Endothelial cell of umbilical vein (primary cell): ENCODE measurements at regions not wholly inside any gene's neighbourhood (a gene's known extent, or its start where the extent isn't known, plus 50 kb on each side); places are given as distances from the start of the nearest gene placed in this dataset.

ENCODE experiments used
- BruUV-seq: library from RNA; stranded (reverse); fragments of 400-500 nt; replicated peaks from 2 replicates; lab custom pipeline; 2021; lab: Mats Ljungman, UMichigan
- CTCF ChIA-PET: fragments of 300-600, 350-600 bp; sonication (Branson Sonifier 250); formaldehyde crosslinking; loops from one replicate; lab custom pipeline; 2021; ENCODE audit warnings: antibody characterized with exemption, inconsistent platforms; lab: Charles Lee
- POLR2A ChIA-PET: fragments of 300-600, 350-600 bp; sonication (Branson Sonifier 250); formaldehyde crosslinking; loops from one replicate; lab custom pipeline; 2021; ENCODE audit warnings: antibody characterized with exemption, inconsistent platforms; lab: Charles Lee
- DNase-seq: peaks from one replicate; pipeline ENCODE4 v3.0.0-alpha.2; 2011; ENCODE audit warnings: low read depth, low spot score
- FAIRE-seq: peaks from 2 replicates; lab custom pipeline; 2011; peaks lifted over from hg19 to GRCh38; lab: Jason Lieb, UNC
- H2AFZ ChIP-seq: 2 replicates; pipeline ENCODE4 v1.6.0; 2012; ENCODE audit warnings: low read depth, low read length, control low read depth, inconsistent platforms
- H3K27ac ChIP-seq: 2 replicates; pipeline ENCODE4 v1.5.1; 2011; ENCODE audit warnings: low read depth, mild to moderate bottlenecking, control low read depth, low read length, moderate library complexity; ENCODE audit not compliant: insufficient read depth
- H3K27me3 ChIP-seq, 2 experiments: 2 replicates each; pipeline versions ENCODE4 v1.6.0 to v1.6.1; 2011; ENCODE audit warnings: low read length in 2 of 2, mixed read lengths in 1 of 2; ENCODE audit not compliant: control insufficient read depth in 2 of 2, insufficient read depth in 2 of 2
- H3K36me3 ChIP-seq, 2 experiments: 2 replicates in 1 of 2; 3 replicates in 1 of 2; pipeline ENCODE4 v1.5.1; 2011; ENCODE audit warnings: low read length in 2 of 2, mild to moderate bottlenecking in 1 of 2, moderate library complexity in 1 of 2; ENCODE audit not compliant: control insufficient read depth in 2 of 2, insufficient read depth in 2 of 2; ENCODE audit errors: extremely low read depth in 1 of 2
- H3K4me1 ChIP-seq: 3 replicates; pipeline ENCODE4 v1.5.1; 2011; ENCODE audit warnings: mild to moderate bottlenecking, low read length; ENCODE audit not compliant: control insufficient read depth, insufficient read depth; ENCODE audit errors: extremely low read depth
- H3K4me2 ChIP-seq: 2 replicates; pipeline ENCODE4 v1.6.1; 2011; ENCODE audit warnings: low read length, control low read depth, mixed read lengths; ENCODE audit not compliant: insufficient read depth
- H3K4me3 ChIP-seq, 3 experiments: fragments of 200-600 bp in 1 of 3; sonication (generic), shearing (Covaris generic) in 1 of 3; replicated peaks in 1 of 3; 2 replicates each; pipeline ENCODE4 v1.5.1; 2011 to 2016; ENCODE audit warnings: control low read depth in 3 of 3, low read length in 3 of 3, mild to moderate bottlenecking in 2 of 3, inconsistent platforms in 1 of 3, low read depth in 1 of 3, moderate library complexity in 1 of 3; ENCODE audit not compliant: insufficient read depth in 1 of 3
- H3K79me2 ChIP-seq: 2 replicates; pipeline ENCODE4 v1.6.0; 2012; ENCODE audit warnings: low read length, inconsistent platforms; ENCODE audit not compliant: control insufficient read depth, insufficient read depth
- H3K9ac ChIP-seq: replicated peaks from 2 replicates; pipeline ENCODE3; 2011; ENCODE audit warnings: low read length, control low read depth; ENCODE audit not compliant: insufficient read depth; ENCODE audit errors: extremely low read depth
- H3K9me1 ChIP-seq: replicated peaks from 3 replicates; pipeline ENCODE4 v1.6.0; 2011; ENCODE audit warnings: mild to moderate bottlenecking, low read length; ENCODE audit not compliant: control insufficient read depth, insufficient read depth; ENCODE audit errors: extremely low read depth
- H3K9me3 ChIP-seq: replicated peaks from 2 replicates; pipeline ENCODE4 v1.5.1; 2012; ENCODE audit warnings: low read length, inconsistent platforms; ENCODE audit not compliant: control insufficient read depth, insufficient read depth
- H4K20me1 ChIP-seq: replicated peaks from 2 replicates; pipeline ENCODE3; 2011; ENCODE audit warnings: mild to moderate bottlenecking, low read length; ENCODE audit not compliant: control insufficient read depth, insufficient read depth; ENCODE audit errors: extremely low read depth
- CTCF ChIP-seq, 2 donors: IDR thresholded peaks; 1 replicate in 1 of 2; 2 replicates in 1 of 2; pipeline ENCODE4 v1.5.1; 2011; ENCODE audit warnings: low read length in 2 of 2, mild to moderate bottlenecking in 2 of 2, moderate library complexity in 2 of 2, control low read depth in 1 of 2, inconsistent platforms in 1 of 2, low read depth in 1 of 2; ENCODE audit not compliant: insufficient read depth in 1 of 2; ENCODE audit errors: extremely low read depth in 1 of 2
- EZH2 ChIP-seq: IDR thresholded peaks from 2 replicates; pipeline ENCODE4 v1.6.1; 2012; ENCODE audit warnings: borderline replicate concordance, low read depth, mild to moderate bottlenecking, moderate library complexity, low read length, inconsistent platforms; ENCODE audit not compliant: severe bottlenecking
- FOS ChIP-seq: IDR thresholded peaks from 2 replicates; pipeline ENCODE4 v1.6.1; 2011; ENCODE audit warnings: mild to moderate bottlenecking, low read length, moderate library complexity, borderline replicate concordance; ENCODE audit not compliant: insufficient read depth
- GATA2 ChIP-seq: IDR thresholded peaks from 2 replicates; pipeline ENCODE4 v1.7.0; 2011; ENCODE audit warnings: low read depth, mild to moderate bottlenecking, moderate library complexity, mixed read lengths, low read length; ENCODE audit not compliant: insufficient read length, insufficient read depth
- JUN ChIP-seq: IDR thresholded peaks from 2 replicates; pipeline ENCODE4 v1.6.1; 2011; ENCODE audit warnings: borderline replicate concordance, low read depth; ENCODE audit not compliant: insufficient read length, insufficient read depth
- MYC ChIP-seq: IDR thresholded peaks from one replicate; pipeline ENCODE4 v1.6.1; 2011; ENCODE audit warnings: mild to moderate bottlenecking, low read depth, low read length
- POLR2A ChIP-seq: IDR thresholded peaks from 2 replicates; pipeline ENCODE4 v1.6.1; 2012; ENCODE audit warnings: low read depth, mild to moderate bottlenecking, control low read depth, low read length
- POLR2AphosphoS5 ChIP-seq: IDR thresholded peaks from 2 replicates; pipeline ENCODE4 v1.6.1; 2012; ENCODE audit warnings: low read depth, mild to moderate bottlenecking, control low read depth, low read length, moderate library complexity; ENCODE audit not compliant: insufficient read depth
- dilution Hi-C: fragments of 300-500 bp; cut with MboI; formaldehyde crosslinking; loops from one replicate; pipeline ENCODE4 v1.15.0; 2019; ENCODE audit warnings: low sequenced_read_pairs; ENCODE audit not compliant: extremely low pct_ligation_motif_present
- intact Hi-C: fragments of 100-400 bp; cut with micrococcal nuclease; formaldehyde crosslinking; loops from one replicate; pipeline ENCODE4 v1.10.0; 2022
- TF ChIP-seq, protein P1 (sequence below): IDR thresholded peaks from 2 replicates; pipeline ENCODE4 v1.6.1; 2011; ENCODE audit not compliant: insufficient read depth, insufficient read length

DNA sequence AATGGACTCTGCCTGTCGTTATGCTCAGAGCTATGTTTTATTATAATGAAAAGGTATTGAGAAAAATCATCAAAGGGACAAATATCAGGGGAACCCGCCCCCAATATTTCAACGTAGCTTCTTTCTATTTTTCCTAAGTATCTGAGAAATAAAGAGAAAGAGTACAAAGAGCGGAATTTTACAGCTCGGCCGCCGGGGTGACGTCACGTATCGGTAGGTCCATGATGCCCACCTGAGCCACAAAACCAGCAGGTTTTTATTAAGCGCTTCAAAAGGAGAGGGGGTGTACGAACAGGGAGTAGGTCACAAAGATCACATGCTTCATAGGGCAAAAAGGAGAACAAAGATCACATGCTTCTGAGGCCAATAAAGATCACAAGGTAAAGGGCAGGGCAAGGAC is 281.6 kb upstream of the POM121L12 start:
- dilution Hi-C loops = no loop called here
- no peak overlapping the region for H3K4me3 ChIP-seq
- ChIA-PET CTCF (no interaction called here), POLR2A (no interaction called here)
- H3K27ac ChIP-seq = no peak overlapping the region
- no peak overlapping the region for H3K9ac ChIP-seq
- no peak overlapping the region for H2AFZ ChIP-seq
- no peaks in the 10 kb centered on the region for H3K27me3 ChIP-seq
- H3K79me2 ChIP-seq = no peaks in the 10 kb centered on the region
- no peaks in the 10 kb centered on the region for H3K9me3 ChIP-seq
- H4K20me1 ChIP-seq = no peaks in the 10 kb centered on the region
- H3K9me1 ChIP-seq = peaks cover 2% of the 10 kb centered on the region
- intact Hi-C loops = no loop called here
- H3K36me3 ChIP-seq = no peaks in the 10 kb centered on the region
- FAIRE-seq (no peak), DNase-seq (no peak)
- H3K4me1 ChIP-seq = no peaks in the 10 kb centered on the region
- no peak overlapping the region for H3K4me2 ChIP-seq
- BruUV-seq = no TSS peak
- TF ChIP-seq FOS = no peak
- TF ChIP-seq CTCF (IDR thresholded peaks at IDR 0.05; ENCODE audit: extremely low read depth in 1 of 2, insufficient read depth in 1 of 2, low read depth in 1 of 2, low read length in 2 of 2) = no peak
- TF ChIP-seq JUN = no peak
- no peak for TF ChIP-seq POLR2AphosphoS5
- TF ChIP-seq GATA2 = no peak
- TF ChIP-seq POLR2A = no peak

- Histone ChIP-seq H2AFZ (no peak overlapping the region), H3K9me1 (peaks cover 2% of the 10 kb centered on the region), H3K9ac (no peak overlapping the region), H3K4me2 (no peak overlapping the region), H3K4me3 (no peak overlapping the region), H3K9me3 (no peaks in the 10 kb centered on the region), H3K4me1 (no peaks in the 10 kb centered on the region), H3K36me3 (no peaks in the 10 kb centered on the region), H3K27me3 (no peaks in the 10 kb centered on the region), H4K20me1 (no peaks in the 10 kb centered on the region), H3K79me2 (no peaks in the 10 kb centered on the region), H3K27ac (no peak overlapping the region)
- TF ChIP-seq EZH2 (no peak), FOS (no peak), POLR2AphosphoS5 (no peak), MYC (no peak), POLR2A (no peak), CTCF (IDR thresholded peaks at IDR 0.05; ENCODE audit: extremely low read depth in 1 of 2, insufficient read depth in 1 of 2, low read depth in 1 of 2, low read length in 2 of 2) (no peak), GATA2 (no peak), JUN (no peak)
- TF ChIP-seq, protein P1, sequence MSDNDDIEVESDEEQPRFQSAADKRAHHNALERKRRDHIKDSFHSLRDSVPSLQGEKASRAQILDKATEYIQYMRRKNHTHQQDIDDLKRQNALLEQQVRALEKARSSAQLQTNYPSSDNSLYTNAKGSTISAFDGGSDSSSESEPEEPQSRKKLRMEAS = no peak
- dilution Hi-C loops = no loop called here
- intact Hi-C loops = no loop called here
- no TSS peak for BruUV-seq
- CTCF ChIA-PET = no interaction called here
- DNase-seq = no peak
- FAIRE-seq = no peak
- POLR2A ChIA-PET = no interaction called here
Observed at GRCh38 chr7:52752891-52753290, 282.5 kb upstream of the POM121L12 start.
